ENCODE measurements at regions not wholly inside any gene's neighbourhood (a gene's known extent, or its start where the extent isn't known, plus 50 kb on each side); places are given as distances from the start of the nearest gene placed in this dataset.

DNA sequence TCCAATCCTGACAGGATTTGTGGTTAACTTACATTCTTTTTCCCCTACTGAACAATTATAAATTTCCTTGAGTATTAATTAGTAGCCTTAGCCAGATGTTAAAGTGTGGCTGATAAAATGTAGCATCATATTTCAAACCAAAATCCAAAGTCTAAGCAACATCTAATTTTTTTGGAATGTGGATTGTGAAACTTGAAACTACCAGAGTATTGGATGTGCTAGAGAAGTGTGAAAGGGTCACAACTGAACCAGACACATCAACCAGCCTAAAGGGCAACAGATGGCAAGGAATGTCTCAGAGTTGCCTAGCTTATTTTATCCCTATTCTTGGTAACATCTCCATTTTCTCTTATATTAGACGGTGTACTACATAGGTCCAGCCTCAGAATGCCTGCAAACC lies 153.1 kb upstream of the DCN start:
- no peak for TF ChIP-seq GATA2 (IDR thresholded peaks at IDR 0.05; ENCODE audit: low read depth, low read length)
- no peak for TF ChIP-seq GATA3 (IDR thresholded peaks at IDR 0.05; ENCODE audit: low read depth, low read length)
